ENCODE measurements at regions not wholly inside any gene's neighbourhood (a gene's known extent, or its start where the extent isn't known, plus 50 kb on each side); places are given as distances from the start of the nearest gene placed in this dataset.

DNA sequence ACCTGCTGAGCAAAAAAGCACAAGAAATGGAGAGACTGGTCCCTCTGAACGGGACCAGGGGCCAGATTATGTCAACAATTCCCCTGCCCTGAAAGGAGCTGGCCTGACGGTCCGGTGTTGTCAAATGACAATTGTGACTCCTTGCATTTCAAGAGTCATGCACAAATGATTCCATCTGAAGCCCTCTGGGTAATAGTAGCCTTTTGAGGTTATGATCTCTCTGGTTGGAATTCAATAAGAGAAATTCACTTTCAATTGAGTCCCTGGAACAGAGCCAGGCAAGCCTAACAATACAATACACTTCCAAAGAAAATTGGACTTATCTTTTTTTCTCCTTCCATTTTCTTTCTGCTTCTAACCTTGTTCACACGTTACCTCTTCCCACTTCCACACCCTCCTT is 116.9 kb downstream of the C1D start:
- ATAC-seq (ENCODE audit: low read depth) (no peak), DNase-seq (ENCODE audit: low spot score) (no peak)
- no peaks in the 10 kb centered on the region for H3K36me3 ChIP-seq (ENCODE audit: low read depth)

GRCh38 chr2:67948057-67948456 is 114.7 kb downstream of the C1D start:
- DNase-seq (ENCODE audit: low spot score) (no peak), ATAC-seq (ENCODE audit: low read depth) (no peak)
- no peaks in the 10 kb centered on the region for H3K27me3 ChIP-seq (ENCODE audit: insufficient read depth, poor library complexity, severe bottlenecking)
- H3K36me3 ChIP-seq (ENCODE audit: low read depth): no peaks in the 10 kb centered on the region
- H3K4me1 ChIP-seq (ENCODE audit: insufficient read depth, poor library complexity, severe bottlenecking): peaks cover 15% of the 10 kb centered on the region
- TF ChIP-seq, protein P1, sequence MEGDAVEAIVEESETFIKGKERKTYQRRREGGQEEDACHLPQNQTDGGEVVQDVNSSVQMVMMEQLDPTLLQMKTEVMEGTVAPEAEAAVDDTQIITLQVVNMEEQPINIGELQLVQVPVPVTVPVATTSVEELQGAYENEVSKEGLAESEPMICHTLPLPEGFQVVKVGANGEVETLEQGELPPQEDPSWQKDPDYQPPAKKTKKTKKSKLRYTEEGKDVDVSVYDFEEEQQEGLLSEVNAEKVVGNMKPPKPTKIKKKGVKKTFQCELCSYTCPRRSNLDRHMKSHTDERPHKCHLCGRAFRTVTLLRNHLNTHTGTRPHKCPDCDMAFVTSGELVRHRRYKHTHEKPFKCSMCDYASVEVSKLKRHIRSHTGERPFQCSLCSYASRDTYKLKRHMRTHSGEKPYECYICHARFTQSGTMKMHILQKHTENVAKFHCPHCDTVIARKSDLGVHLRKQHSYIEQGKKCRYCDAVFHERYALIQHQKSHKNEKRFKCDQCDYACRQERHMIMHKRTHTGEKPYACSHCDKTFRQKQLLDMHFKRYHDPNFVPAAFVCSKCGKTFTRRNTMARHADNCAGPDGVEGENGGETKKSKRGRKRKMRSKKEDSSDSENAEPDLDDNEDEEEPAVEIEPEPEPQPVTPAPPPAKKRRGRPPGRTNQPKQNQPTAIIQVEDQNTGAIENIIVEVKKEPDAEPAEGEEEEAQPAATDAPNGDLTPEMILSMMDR (IDR thresholded peaks at IDR 0.05; ENCODE audit: poor library complexity, severe bottlenecking): no peak
- no peak overlapping the region for H3K4me3 ChIP-seq (ENCODE audit: severe bottlenecking)
- no peaks in the 10 kb centered on the region for H3K9me3 ChIP-seq (ENCODE audit: severe bottlenecking)
- no peak overlapping the region for H3K27ac ChIP-seq (ENCODE audit: poor library complexity, severe bottlenecking)

More for the DNA sequence above, 116.9 kb downstream of the C1D start:
- no peaks in the 10 kb centered on the region for H3K9me3 ChIP-seq (ENCODE audit: severe bottlenecking)
- peaks cover 9% of the 10 kb centered on the region for H3K4me1 ChIP-seq (ENCODE audit: insufficient read depth, poor library complexity, severe bottlenecking)
- H3K4me3 ChIP-seq (ENCODE audit: severe bottlenecking): no peak overlapping the region
- H3K27me3 ChIP-seq (ENCODE audit: insufficient read depth, poor library complexity, severe bottlenecking): no peaks in the 10 kb centered on the region
- no peak overlapping the region for H3K27ac ChIP-seq (ENCODE audit: poor library complexity, severe bottlenecking)
- TF ChIP-seq, protein P1 (IDR thresholded peaks at IDR 0.05; ENCODE audit: poor library complexity, severe bottlenecking): no peak

- H3K27me3 ChIP-seq (ENCODE audit: insufficient read depth, poor library complexity, severe bottlenecking): no peaks in the 10 kb centered on the region
- no peaks in the 10 kb centered on the region for H3K36me3 ChIP-seq (ENCODE audit: low read depth)
- ATAC-seq (ENCODE audit: low read depth) (no peak), DNase-seq (ENCODE audit: low spot score) (no peak)
- H3K4me3 ChIP-seq (ENCODE audit: severe bottlenecking): no peak overlapping the region
- H3K27ac ChIP-seq (ENCODE audit: poor library complexity, severe bottlenecking): no peak overlapping the region
- no peaks in the 10 kb centered on the region for H3K9me3 ChIP-seq (ENCODE audit: severe bottlenecking)
- peaks cover 15% of the 10 kb centered on the region for H3K4me1 ChIP-seq (ENCODE audit: insufficient read depth, poor library complexity, severe bottlenecking)
- TF ChIP-seq, protein P1 (IDR thresholded peaks at IDR 0.05; ENCODE audit: poor library complexity, severe bottlenecking): no peak
These were observed 114.3 kb downstream of the C1D start for GRCh38 chr2:67948506-67948905.

DNA sequence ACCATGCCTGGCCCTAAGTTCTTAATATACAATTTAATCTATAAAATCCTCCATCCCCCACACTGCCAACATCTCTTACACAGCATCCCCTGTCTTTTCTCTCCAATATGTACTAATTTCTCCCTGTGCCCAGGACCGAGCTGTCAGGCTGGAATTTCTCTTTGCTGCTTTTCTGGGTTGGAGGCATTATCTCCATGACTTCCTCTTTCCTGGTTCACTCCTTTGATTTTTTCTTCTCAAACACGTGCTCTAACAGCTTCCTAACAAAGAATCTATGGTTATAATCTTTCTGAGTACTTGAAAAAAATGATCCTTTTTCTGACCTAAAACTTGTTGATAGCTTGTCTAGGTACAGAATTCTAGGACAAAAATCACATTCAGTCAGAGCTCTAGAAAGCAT is 112.8 kb downstream of the C1D start:
- no peak for DNase-seq (ENCODE audit: low spot score)
- Histone ChIP-seq H3K4me3 (ENCODE audit: severe bottlenecking) (no peak overlapping the region), H3K9me3 (ENCODE audit: severe bottlenecking) (no peaks in the 10 kb centered on the region), H3K4me1 (ENCODE audit: insufficient read depth, poor library complexity, severe bottlenecking) (peaks cover 15% of the 10 kb centered on the region), H3K27ac (ENCODE audit: poor library complexity, severe bottlenecking) (no peak overlapping the region), H3K27me3 (ENCODE audit: insufficient read depth, poor library complexity, severe bottlenecking) (no peaks in the 10 kb centered on the region), H3K36me3 (ENCODE audit: low read depth) (no peaks in the 10 kb centered on the region)
- TF ChIP-seq, protein P1 (IDR thresholded peaks at IDR 0.05; ENCODE audit: poor library complexity, severe bottlenecking): no peak
- no peak for ATAC-seq (ENCODE audit: low read depth)

GRCh38 chr2:67950919-67951318 is 111.9 kb downstream of the C1D start:
- H3K4me3 ChIP-seq (ENCODE audit: severe bottlenecking): no peak overlapping the region
- ATAC-seq (ENCODE audit: low read depth) (no peak), DNase-seq (ENCODE audit: low spot score) (no peak)
- no peaks in the 10 kb centered on the region for H3K27me3 ChIP-seq (ENCODE audit: insufficient read depth, poor library complexity, severe bottlenecking)
- peaks cover 15% of the 10 kb centered on the region for H3K4me1 ChIP-seq (ENCODE audit: insufficient read depth, poor library complexity, severe bottlenecking)
- TF ChIP-seq, protein P1 (IDR thresholded peaks at IDR 0.05; ENCODE audit: poor library complexity, severe bottlenecking): no peak
- H3K9me3 ChIP-seq (ENCODE audit: severe bottlenecking): no peaks in the 10 kb centered on the region
- no peaks in the 10 kb centered on the region for H3K36me3 ChIP-seq (ENCODE audit: low read depth)
- H3K27ac ChIP-seq (ENCODE audit: poor library complexity, severe bottlenecking): no peak overlapping the region

All from RWPE2 (cell line).